ENCODE measurements at regions not wholly inside any gene's neighbourhood (a gene's known extent, or its start where the extent isn't known, plus 50 kb on each side); places are given as distances from the start of the nearest gene placed in this dataset.
"Not testable (repeated sequence)": the region's sequence is repeated elsewhere in the genome, so short reads cannot be mapped to it uniquely, and the experiment has no call there.

- no peak overlapping the region for H3K27ac ChIP-seq (ENCODE audit: low read depth in 1 of 2, low read length in 2 of 2)
- intact Hi-C loops (cut with DNase I, micrococcal nuclease): no loop called here
- H3K4me3 ChIP-seq (ENCODE audit: low read length): no peak overlapping the region
- H3K27me3 ChIP-seq (ENCODE audit: control insufficient read depth in 1 of 2, insufficient read depth in 2 of 2, low read length in 2 of 2): no peaks in the 10 kb centered on the region
- ChIA-PET CTCF (no interaction called here), POLR2A (no interaction called here)
- no peak overlapping the region for H3K4me3 Mint-ChIP-seq
- TF ChIP-seq CTCF (IDR thresholded peaks at IDR 0.05): no peak
- H3K4me1 Mint-ChIP-seq (ENCODE audit: low read depth): no peaks in the 10 kb centered on the region
- H3K27me3 Mint-ChIP-seq: no peaks in the 10 kb centered on the region
- H3K9me3 ChIP-seq (ENCODE audit: control insufficient read depth in 1 of 2, insufficient read depth in 1 of 2, low read length in 2 of 2): peaks cover 0 to 16% of the 10 kb centered on the region in 2 experiments
- DNase-seq (no peak), ATAC-seq (ENCODE audit: poor library complexity) (no peak)
- H3K4me1 ChIP-seq (ENCODE audit: insufficient read depth, low read length): no peaks in the 10 kb centered on the region
- H3K36me3 Mint-ChIP-seq (ENCODE audit: low read depth): peaks cover 8% of the 10 kb centered on the region
- peaks cover 37% of the 10 kb centered on the region for H3K9me3 Mint-ChIP-seq
- H3K27ac Mint-ChIP-seq: no peak overlapping the region
- H3K36me3 ChIP-seq (ENCODE audit: insufficient read depth, low read length): no peaks in the 10 kb centered on the region
These were observed 4167.4 kb upstream of the OR11H1 start for GRCh38 chr22:11360632-11361031.

- H3K4me1 Mint-ChIP-seq (ENCODE audit: low read depth); H3K36me3 ChIP-seq (ENCODE audit: insufficient read depth, low read length); H3K4me1 ChIP-seq (ENCODE audit: insufficient read depth, low read length); H3K27ac Mint-ChIP-seq; H3K27me3 ChIP-seq (ENCODE audit: control insufficient read depth in 1 of 2, insufficient read depth in 2 of 2, low read length in 2 of 2); CTCF ChIA-PET; H3K27me3 Mint-ChIP-seq; H3K27ac ChIP-seq (ENCODE audit: low read depth in 1 of 2, low read length in 2 of 2); ATAC-seq (ENCODE audit: poor library complexity); DNase-seq; H3K4me3 Mint-ChIP-seq; intact Hi-C loops (cut with DNase I, micrococcal nuclease); H3K4me3 ChIP-seq (ENCODE audit: low read length); POLR2A ChIA-PET: not testable (repeated sequence)
- H3K36me3 Mint-ChIP-seq (ENCODE audit: low read depth): peaks cover 11% of the 10 kb centered on the region
- H3K9me3 Mint-ChIP-seq: peaks cover 35% of the 10 kb centered on the region
- H3K9me3 ChIP-seq (ENCODE audit: control insufficient read depth in 1 of 2, insufficient read depth in 1 of 2, low read length in 2 of 2): peaks cover 3 to 14% of the 10 kb centered on the region in 2 experiments
These were observed 4166.5 kb upstream of the OR11H1 start for GRCh38 chr22:11361496-11361895.

GRCh38 chr22:11369612-11370307 lies 4158.2 kb upstream of the OR11H1 start:
- peaks cover 0 to 19% of the 10 kb centered on the region in 2 experiments for H3K9me3 ChIP-seq (ENCODE audit: control insufficient read depth in 1 of 2, insufficient read depth in 1 of 2, low read length in 2 of 2)
- intact Hi-C loops (cut with DNase I, micrococcal nuclease); H3K27me3 Mint-ChIP-seq; CTCF ChIA-PET; H3K27ac Mint-ChIP-seq; ATAC-seq (ENCODE audit: poor library complexity); POLR2A ChIA-PET; H3K4me1 ChIP-seq (ENCODE audit: insufficient read depth, low read length); DNase-seq; H3K27ac ChIP-seq (ENCODE audit: low read depth in 1 of 2, low read length in 2 of 2); H3K27me3 ChIP-seq (ENCODE audit: control insufficient read depth in 1 of 2, insufficient read depth in 2 of 2, low read length in 2 of 2); H3K4me3 Mint-ChIP-seq; H3K4me1 Mint-ChIP-seq (ENCODE audit: low read depth); H3K36me3 ChIP-seq (ENCODE audit: insufficient read depth, low read length); H3K4me3 ChIP-seq (ENCODE audit: low read length): not testable (repeated sequence)
- H3K9me3 Mint-ChIP-seq: peaks cover 19% of the 10 kb centered on the region
- H3K36me3 Mint-ChIP-seq (ENCODE audit: low read depth): peaks cover 13% of the 10 kb centered on the region

- H3K4me3 ChIP-seq (ENCODE audit: low read length); H3K4me1 ChIP-seq (ENCODE audit: insufficient read depth, low read length); CTCF ChIA-PET; intact Hi-C loops (cut with DNase I, micrococcal nuclease); DNase-seq; POLR2A ChIA-PET; ATAC-seq (ENCODE audit: poor library complexity); H3K27me3 Mint-ChIP-seq; H3K36me3 ChIP-seq (ENCODE audit: insufficient read depth, low read length); H3K4me1 Mint-ChIP-seq (ENCODE audit: low read depth); H3K27me3 ChIP-seq (ENCODE audit: control insufficient read depth in 1 of 2, insufficient read depth in 2 of 2, low read length in 2 of 2); H3K4me3 Mint-ChIP-seq; H3K27ac Mint-ChIP-seq; H3K27ac ChIP-seq (ENCODE audit: low read depth in 1 of 2, low read length in 2 of 2): not testable (repeated sequence)
- H3K9me3 ChIP-seq (ENCODE audit: control insufficient read depth in 1 of 2, insufficient read depth in 1 of 2, low read length in 2 of 2): peaks cover 0 to 19% of the 10 kb centered on the region in 2 experiments
- Mint-ChIP-seq H3K9me3 (peaks cover 19% of the 10 kb centered on the region), H3K36me3 (ENCODE audit: low read depth) (peaks cover 13% of the 10 kb centered on the region)
These were observed 4157.7 kb upstream of the OR11H1 start for GRCh38 chr22:11370311-11370710.

Measured in CD4-positive, alpha-beta T cell (primary cell).